Midbrain (tissue), 1 donor: ENCODE measurements at regions not wholly inside any gene's neighbourhood (a gene's known extent, or its start where the extent isn't known, plus 50 kb on each side); places are given as distances from the start of the nearest gene placed in this dataset.

Experiments used
- DNase-seq: peaks from one replicate; lab custom pipeline; 2025; lab: John Stamatoyannopoulos, UW

- DNase-seq = no peak
Observed at GRCh38 chr3:43950775-43951174, 260.0 kb downstream of the ABHD5 start.

- DNase-seq = no peak
Observed at GRCh38 chr3:43951813-43952212, 261.1 kb downstream of the ABHD5 start.

GRCh38 chr3:43953380-43953779 lies 262.6 kb downstream of the ABHD5 start:
- no peak for DNase-seq

GRCh38 chr3:43953814-43954692 lies 263.3 kb downstream of the ABHD5 start:
- no peak for DNase-seq

- DNase-seq = no peak
Observed at GRCh38 chr3:43956945-43957344, 266.2 kb downstream of the ABHD5 start.

GRCh38 chr3:43957553-43957952 lies 266.8 kb downstream of the ABHD5 start:
- no peak for DNase-seq

- no peak for DNase-seq
Observed at GRCh38 chr3:43958005-43958770, 267.4 kb downstream of the ABHD5 start.

- DNase-seq = no peak
Observed at GRCh38 chr3:43958973-43959372, 268.2 kb downstream of the ABHD5 start.

GRCh38 chr3:43959498-43960447 lies 269.0 kb downstream of the ABHD5 start:
- DNase-seq = no peak

GRCh38 chr3:43960448-43960840 lies 269.7 kb downstream of the ABHD5 start:
- DNase-seq = no peak

GRCh38 chr3:43962043-43962442 lies 271.3 kb downstream of the ABHD5 start:
- no peak for DNase-seq

- DNase-seq = no peak
Observed at GRCh38 chr3:43963208-43963607, 272.5 kb downstream of the ABHD5 start.

- no peak for DNase-seq
Observed at GRCh38 chr3:43964640-43965039, 273.9 kb downstream of the ABHD5 start.

GRCh38 chr3:43965656-43966055 lies 274.9 kb downstream of the ABHD5 start:
- no peak for DNase-seq

- no peak for DNase-seq
Observed at GRCh38 chr3:43966126-43966525, 275.4 kb downstream of the ABHD5 start.

- DNase-seq = no peak
Observed at GRCh38 chr3:43966530-43966929, 275.2 kb upstream of the TOPAZ1 start.

GRCh38 chr3:43968465-43968864 lies 273.2 kb upstream of the TOPAZ1 start:
- no peak for DNase-seq

- DNase-seq = no peak
Observed at GRCh38 chr3:43969944-43970343, 271.7 kb upstream of the TOPAZ1 start.

GRCh38 chr3:43970351-43970750 lies 271.3 kb upstream of the TOPAZ1 start:
- no peak for DNase-seq

- DNase-seq = no peak
Observed at GRCh38 chr3:43970920-43971319, 270.8 kb upstream of the TOPAZ1 start.

GRCh38 chr3:43971486-43971885 lies 270.2 kb upstream of the TOPAZ1 start:
- DNase-seq = no peak

GRCh38 chr3:43978708-43979107 lies 263.0 kb upstream of the TOPAZ1 start:
- DNase-seq = no peak
